GM19463 (cell line): ENCODE measurements at regions not wholly inside any gene's neighbourhood (a gene's known extent, or its start where the extent isn't known, plus 50 kb on each side); places are given as distances from the start of the nearest gene placed in this dataset.
"Not testable (repeated sequence)": the region's sequence is repeated elsewhere in the genome, so short reads cannot be mapped to it uniquely, and the experiment has no call there.

Experiments used
- ATAC-seq: cut with Tn5 transposase; IDR thresholded peaks from one replicate; pipeline ENCODE4 v1.9.1; 2021; ENCODE audit warnings: mild to moderate bottlenecking, moderate library complexity; ENCODE audit not compliant: unreplicated experiment

DNA sequence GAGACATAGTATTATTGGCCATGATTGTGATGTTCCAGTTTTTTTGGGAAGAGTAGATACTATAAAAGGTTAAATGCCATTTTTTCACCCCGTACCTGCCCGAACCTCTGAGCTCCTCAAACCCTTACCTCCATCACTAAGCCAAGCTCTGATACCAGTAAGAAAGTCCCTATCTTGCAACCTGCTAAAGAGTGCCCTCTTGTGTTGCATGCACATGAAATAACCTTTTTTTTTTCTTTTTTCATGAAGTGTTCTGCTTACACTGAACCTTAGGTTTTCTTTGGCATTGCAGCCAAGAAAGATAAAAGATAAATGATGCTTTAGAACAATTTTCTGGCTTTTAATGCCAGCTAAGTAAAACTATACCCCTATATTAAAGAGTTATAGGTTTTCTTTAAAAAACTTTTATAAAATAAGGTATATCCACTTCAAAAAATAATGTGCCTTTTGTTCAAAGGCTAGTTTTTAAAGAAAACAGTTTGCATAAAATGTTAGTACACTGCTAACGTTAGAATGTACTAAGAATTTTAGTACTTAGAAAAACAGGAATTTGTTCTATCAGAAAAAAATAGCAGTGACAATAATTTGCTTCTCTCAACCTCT lies 295.3 kb upstream of the PMFBP1 start:
- no peak for ATAC-seq

DNA sequence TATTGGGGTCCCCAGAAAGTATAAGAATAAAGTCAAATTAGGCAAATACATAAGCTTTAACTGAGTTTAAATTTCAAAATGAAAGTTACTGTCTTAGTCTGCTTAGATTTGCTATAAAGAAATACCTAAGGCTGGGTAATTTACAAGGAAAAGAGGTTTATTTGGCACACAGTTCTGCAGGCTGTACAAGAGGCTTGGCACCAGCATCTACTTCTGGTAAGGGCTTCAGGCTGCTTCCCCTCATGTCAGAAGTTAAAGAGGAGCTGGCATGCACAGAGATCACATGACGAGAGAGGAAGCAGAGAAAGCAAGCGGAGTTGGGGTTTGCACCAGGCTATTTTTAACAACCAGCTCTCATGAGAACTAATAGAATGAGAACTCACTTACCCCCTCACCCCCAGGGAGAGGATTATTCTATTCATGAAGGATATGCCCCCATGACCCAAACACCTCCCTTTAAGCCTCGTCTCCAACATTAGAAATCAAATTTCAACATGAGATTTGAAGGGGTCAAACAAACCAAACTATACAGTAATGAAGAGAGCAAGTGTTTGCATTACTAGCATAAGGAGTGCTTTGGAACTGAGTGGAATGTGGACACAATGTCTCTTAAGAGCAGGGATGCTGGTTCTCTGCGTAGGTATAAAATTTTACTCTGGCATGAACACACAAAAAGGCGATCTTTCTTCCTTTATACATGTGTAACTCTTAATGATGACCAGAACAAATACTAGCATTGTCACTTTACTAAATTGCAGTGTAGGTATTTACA lies 292.8 kb upstream of the PMFBP1 start:
- ATAC-seq = no peak

DNA sequence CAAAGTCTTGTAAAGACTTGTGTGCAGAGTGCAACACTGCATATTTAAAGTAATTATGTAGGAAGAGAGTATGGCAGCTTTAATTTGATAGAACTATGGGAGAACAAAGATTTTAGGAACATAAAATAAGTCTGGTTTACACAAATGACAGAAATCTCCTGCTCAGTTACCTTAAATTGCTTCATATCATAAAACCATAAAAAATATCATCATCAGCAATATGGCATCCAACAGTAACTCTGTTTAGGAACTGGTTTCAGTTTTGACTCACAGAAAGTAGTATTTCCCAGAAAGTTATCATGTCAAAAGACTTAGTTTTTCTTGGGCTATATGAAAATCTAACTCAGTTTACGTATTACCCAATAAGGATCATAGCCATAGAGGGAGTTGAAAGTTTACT lies 292.1 kb upstream of the PMFBP1 start:
- no peak for ATAC-seq

DNA sequence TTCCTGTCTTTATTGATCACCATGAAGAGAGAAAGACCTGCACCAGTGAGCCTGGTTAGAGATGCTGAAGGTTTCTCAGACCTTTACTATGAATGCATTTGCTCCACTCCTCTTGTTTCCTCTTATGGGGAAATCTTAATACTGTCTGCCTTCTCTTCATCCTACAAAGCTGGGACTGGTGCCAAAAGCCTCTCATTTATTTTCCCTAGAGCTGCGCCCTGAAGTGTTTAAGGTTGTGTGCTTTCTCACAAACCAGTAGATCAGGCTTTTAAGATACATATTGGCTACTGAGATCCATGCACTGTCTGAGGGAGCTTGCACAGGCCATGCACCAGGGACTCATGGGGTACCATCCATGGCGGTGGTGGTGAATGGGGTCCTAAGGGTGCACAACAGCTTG lies 286.1 kb upstream of the PMFBP1 start:
- no peak for ATAC-seq

DNA sequence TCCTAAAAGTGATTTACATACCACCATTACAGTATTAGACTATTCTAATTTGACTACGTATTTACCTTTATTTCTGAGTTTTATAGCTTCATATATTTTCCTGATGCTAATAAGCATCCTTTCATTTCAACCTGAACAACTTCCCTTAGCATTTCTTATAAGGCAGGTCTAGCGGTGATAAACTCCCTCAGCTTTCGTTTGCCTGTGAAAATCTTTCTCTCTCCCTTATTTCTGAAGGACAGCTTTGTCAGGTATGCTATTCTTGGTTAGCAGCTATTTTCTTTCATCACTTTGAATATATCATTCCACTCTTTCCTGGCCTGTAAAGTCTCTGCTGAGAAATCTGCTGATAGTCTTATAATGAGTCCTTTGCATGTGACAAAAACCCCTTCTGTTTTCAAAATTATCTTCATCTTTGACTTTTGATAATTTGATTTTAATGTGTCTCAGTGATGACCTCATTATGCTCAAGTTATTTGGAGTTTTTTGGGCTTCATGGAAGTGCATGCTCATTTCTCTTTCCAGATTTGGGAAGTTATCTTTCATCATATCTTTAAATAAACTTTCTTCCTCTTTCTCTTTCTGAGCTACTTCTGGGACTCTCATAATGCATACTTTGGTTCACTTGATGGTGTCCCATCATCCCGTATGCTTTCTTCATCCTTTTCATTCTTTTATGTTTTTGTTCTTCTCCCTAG lies 285.4 kb upstream of the PMFBP1 start:
- no peak for ATAC-seq

DNA sequence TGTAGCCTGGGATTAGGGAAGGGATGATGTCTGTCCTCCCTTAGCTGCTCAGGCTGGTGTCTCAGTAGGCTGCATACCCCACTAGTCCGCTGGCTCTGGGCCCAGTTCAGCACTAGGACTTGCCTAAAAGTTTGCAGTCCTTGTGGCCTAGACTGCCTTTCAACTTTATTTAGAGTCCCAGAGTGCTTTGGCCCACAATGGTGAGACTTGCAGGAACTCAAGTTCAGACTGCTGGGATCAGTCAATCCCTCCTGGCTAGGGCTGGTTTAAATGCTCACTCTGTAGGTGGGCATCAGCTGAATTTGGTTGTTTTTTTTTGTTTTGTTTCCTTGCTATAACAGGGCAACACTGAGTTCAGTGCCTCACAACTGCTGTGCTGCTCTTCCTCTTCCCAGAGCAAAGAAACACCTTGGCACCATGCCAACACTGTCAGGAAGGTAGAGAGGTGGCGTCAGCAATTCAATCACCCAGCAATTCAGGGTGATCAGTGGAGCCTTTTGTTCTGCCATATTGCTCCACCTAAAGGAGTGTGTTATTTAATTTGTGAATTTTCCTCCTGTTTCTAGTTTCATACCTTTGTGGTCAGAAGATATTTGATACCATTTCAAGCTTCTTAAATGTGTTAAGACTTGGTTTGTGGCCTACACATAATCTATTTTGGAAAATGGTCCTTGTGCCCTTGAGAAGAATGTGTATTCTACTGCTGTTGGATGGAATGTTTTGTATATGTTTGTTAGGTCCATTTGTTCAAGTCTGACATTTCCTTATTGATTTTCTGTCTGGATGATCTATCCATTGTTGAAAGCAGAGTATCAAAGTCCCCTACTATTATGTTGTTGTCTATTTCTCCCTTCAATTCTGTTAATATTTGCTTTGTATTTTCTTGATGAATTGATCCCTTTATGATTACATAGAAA lies 284.0 kb upstream of the PMFBP1 start:
- ATAC-seq = no peak

DNA sequence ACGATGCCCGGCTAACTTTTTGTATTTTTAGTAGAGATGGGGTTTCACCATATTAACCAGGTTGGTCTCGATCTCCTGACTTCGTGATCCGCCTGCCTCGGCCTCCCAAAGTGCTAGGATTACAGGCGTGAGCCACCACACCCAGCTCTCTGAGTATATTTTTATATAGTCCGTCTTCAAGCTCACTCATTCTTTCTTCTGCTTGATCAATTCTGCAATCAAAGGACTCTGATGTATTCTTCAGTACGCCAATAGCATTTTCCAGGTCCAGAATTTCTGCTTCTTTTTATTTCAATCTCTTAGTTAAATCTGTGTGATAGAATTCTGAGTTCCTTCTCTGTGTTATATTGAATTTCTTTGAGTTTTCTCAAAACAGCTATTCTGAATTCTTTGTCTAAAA lies 281.9 kb upstream of the PMFBP1 start:
- not testable (repeated sequence) for ATAC-seq

DNA sequence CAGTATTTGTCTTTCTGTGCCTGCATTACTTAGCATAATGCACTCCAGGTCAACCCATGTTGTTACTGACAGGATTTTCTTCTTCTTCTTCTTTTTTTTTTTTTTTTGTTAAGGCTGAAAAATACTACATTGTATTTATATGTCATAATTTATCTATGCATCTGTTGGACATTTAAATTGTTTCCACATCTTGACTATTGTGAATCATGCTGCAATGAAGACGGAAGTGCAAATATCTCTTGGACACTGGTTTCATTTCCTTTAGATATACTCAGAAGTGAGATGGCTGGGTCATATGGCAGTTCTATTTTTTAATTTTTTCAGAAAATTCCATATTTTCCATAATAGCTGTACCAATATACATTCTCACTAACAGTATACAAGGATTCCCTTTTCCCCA lies 272.7 kb upstream of the PMFBP1 start:
- ATAC-seq = no peak

DNA sequence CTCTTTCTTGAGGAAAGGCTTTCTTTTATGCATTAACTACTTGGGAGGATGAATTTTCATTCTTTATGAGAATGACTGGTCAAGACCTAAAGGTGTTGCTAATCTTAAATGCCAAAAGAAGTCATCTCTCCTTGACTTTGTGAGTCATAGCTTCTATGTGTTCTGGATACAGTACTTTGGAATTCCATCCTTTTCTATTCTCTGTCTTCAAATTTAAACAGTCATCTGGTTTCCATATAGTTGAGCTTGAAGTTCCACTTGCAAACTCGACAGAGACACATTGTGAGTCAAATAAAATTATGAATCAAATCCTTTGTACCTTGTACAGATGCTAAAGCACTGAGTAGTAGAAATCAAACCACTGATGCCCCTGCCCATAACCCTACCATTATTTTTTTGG lies 271.9 kb upstream of the PMFBP1 start:
- no peak for ATAC-seq

DNA sequence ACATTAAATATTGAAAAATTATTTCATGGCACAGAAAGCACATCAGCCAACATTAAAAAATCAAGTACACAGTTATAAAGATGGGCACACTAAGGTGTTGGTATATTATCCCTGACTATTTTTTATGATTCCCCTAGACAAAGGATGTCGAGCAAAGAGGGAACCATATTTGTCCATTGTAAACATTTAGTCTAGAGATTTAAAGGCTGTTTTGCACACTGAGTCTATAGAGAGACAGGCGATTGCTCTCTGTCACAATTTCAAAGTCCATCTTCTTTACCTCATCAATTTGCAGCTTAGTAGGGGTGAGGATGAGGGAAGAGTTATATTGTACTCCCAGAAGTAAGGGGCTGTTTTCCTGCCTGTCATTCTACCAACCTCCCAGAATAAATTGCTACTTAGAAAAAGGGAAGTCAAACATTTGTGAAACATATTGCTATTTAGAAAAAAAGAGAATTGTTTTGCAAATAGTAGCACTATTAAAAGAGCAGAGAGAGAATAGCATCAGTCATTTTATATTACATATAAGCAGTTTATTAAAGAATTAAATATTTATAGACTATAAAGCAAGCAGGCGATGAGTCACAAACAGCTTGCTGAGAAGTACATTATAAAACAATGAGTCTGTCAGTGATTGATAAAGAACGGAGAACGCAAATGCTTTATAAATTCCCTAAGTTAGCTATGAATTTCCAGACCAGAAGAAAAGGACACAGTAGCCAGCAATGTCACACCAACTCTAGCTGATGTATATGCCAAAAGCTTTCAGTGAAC lies 270.6 kb upstream of the PMFBP1 start:
- ATAC-seq = no peak

DNA sequence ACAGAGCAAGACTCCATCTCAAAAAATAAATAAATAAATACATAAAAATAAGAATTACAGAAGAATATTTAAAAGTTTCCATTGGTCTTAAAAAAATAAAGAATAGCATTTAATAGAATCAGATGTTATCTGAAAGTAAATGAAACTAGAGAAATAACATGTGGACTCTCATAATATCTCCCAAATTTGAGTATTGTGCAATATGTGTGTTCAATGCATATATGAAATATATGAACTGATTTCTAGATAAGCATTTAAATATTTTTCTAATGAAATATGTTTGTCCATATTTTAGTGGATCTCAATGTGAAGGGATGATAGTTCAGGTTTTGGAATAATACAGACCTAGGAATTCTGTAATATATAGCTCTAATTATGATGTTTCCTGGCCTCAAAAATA lies 265.9 kb upstream of the PMFBP1 start:
- no peak for ATAC-seq

DNA sequence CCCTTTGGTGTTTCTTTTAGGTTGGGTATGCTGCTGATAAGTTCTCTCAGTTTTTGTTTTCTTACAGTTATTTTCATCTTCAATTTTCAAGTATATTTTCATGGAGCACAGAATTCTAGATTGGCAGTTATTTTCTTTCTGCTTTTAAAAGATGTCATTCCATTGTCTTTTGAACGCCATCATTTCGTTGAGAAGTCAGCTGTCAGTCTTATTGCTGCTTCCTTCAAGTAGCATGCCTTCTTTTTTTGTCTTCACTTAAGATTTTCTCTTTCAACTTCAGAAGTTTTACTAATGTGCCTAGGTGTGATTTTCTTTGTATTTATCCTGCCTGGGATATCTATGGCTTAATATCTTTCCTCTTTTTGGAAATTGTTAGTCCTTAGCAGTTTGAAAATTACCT lies 262.2 kb upstream of the PMFBP1 start:
- ATAC-seq = no peak

DNA sequence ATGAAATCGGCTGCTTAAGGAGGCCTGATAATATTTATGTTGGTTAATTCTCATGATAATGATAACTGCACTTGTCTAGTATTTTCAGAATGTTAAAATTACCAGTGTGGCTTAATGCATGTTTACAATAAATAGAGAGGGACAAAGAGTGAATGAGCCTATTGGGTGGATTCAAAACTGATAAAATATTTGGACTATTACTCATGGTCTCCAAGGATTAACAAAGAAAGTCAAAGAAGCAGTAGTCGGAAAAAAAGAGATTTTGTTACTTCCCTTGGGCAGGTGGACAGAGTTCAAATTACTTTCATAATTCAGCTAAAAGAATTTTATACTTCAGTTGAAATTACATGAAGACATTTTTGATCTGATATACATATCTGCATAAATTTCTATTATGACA lies 258.2 kb upstream of the PMFBP1 start:
- no peak for ATAC-seq

DNA sequence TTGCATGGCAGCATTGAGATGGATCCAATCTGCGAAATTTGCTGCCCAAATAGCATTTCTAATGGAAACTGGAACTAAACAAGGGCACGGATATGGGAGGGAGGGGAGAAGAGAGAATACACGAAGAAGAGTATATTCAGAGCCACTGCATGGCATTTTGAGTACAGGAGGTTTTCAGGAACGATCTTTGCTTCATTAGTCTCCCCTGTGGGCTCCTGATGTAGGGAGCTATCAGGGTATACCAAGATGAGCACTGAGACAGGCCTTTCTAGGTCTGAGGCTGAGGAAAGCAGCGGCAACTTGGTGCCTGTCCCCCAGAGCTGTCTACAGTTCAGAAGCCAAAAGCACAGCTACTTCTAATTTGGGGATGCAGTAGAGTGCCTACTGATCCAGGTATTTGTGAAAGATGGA lies 257.7 kb upstream of the PMFBP1 start:
- no peak for ATAC-seq

DNA sequence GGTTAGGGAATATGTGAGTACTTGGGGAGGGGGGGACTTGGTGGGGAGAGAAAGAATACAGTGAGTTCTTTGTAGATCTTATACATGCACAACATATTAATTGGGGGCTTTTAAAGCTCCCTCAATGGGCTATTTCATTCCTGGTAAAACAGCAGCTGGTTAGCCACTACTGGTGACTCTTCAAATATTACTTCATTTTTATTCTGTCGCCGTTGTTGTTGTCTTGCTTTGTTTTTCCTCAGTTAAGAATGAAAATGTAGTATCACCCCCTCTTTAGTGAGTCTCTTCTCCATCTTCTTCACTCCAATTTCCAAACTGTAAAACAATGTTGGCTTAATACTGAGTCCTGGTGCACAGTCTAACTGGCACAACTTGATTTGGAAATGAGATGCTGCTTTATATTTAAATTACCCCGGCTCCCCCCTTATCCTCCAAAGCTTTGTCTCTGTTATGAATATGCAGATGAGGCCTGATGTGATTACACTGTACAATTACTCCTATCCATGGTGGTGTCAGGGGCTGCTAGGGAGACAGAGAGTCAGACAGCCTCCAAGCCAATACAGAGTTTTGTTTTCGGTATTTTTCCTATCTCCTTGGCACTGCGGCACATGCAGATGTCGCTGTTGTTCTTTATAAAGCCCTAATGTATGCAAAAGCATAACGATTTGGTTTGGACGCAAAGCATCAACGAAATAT lies 256.9 kb upstream of the PMFBP1 start:
- no peak for ATAC-seq

DNA sequence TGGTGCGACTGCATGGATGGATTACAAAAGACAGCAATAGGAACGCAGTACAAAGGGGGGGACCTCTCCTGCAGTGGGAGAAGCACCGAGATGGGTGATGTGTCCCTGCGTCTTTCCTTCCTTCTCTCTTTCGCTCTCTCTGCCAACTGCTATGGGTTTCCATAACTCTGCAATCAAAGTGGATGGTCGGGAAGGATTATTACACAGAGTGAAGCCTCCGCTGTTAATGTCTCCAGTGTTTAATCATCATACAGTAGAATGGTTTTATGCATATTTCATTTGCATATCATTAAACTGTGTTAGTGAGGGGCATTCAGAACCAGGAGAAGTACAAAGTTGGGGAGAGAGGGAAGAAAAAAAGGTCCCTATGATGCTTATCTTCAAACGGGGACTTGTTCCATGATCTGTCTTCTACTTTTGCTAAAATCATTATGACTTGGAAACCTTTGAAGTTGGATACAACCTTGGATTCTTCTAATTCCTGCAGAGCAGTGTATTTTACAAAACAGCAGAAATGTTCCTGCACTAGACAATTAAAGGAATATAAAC lies 255.9 kb upstream of the PMFBP1 start:
- no peak for ATAC-seq

DNA sequence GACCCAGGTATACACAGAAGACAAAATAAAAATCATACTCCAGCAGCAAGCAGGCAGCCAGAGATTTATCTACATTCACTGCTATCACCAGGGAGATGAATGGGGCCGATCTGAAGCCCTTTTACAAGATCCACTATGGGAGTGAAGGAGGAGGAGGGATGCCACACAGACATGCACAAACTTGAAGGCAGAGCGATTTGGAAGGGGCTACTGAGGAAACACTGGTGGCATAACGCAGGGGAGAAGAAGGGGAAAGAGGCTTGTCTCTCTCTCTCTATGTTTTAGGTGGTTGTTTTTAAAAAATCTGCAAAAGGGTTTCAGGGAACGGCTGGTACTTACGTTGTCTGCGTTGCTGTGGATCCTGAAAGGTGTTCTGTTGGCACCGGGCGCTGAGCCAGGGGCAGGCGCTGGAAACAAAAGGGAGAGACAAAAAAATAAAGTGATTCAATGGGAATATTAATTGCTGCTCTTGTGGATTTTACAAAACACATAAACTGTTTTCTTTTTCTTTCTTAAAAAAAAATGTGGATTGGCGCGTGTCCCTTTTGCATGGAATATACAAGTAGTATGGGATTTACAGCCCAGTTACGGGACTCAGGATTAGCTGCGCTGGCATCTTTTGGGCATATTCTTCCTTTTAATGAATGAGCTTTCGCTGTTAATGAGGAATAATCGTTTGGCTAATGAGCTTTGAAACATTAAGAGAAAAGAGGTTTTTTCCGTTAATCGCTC lies 255.3 kb upstream of the PMFBP1 start:
- no peak for ATAC-seq

DNA sequence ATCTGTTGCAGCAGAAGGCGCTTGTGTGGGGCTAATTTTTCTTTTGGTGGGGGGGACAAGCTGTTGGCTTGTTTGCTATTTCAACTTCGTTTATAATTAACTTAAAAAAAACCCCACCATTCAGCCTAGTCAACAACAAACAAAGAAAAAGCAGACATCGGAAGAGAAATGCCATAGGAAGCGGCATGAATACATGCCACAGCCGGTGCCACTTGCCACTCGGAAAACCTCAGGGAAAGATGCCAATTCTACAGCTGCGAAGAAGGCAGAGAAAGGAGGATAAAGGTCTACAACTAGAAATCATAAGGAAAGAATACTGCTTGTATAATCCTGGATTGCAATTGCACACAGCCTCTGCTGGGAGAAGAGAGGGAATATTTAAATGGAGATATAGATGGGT lies 254.4 kb upstream of the PMFBP1 start:
- ATAC-seq = no peak
